ENCODE measurements at regions not wholly inside any gene's neighbourhood (a gene's known extent, or its start where the extent isn't known, plus 50 kb on each side); places are given as distances from the start of the nearest gene placed in this dataset.

- TF ChIP-seq POLR2AphosphoS5 (IDR thresholded peaks at IDR 0.05; ENCODE audit: borderline replicate concordance, low read depth, low read length) (no peak), EZH2 (IDR thresholded peaks at IDR 0.05) (no peak)
These were observed 158.9 kb upstream of the COL11A1 start for GRCh38 chr1:103267266-103267665.
